ENCODE measurements at regions not wholly inside any gene's neighbourhood (a gene's known extent, or its start where the extent isn't known, plus 50 kb on each side); places are given as distances from the start of the nearest gene placed in this dataset.

DNA sequence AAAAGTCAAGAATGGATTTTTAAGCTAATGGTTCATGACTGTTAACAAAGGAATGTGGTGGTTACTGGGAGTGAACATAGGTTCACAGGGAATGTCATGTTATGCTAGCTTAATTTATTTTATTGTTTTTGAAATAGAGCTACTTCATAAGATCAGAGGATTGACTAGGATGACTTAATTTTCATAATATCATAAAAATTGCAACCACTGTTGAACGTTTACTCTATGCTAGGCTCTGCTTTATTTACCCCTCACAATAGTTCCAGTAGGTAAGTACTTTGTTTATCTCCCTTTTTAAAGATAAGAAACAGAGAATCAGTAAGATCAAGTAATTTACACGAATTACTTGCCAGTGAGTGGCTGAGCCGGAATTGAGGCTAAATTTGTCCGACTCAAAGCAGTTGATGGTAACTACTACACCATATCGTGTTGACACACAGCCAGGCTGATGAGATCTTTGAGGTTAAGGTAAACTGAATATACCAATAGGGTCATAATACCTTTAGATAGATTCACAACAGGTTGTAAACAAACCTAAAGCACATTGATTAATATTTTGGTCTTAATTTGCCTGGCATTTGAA, 194.6 kb upstream of the CITED2 start:
- Histone ChIP-seq H3K4me3 (ENCODE audit: low read length) (no peak overlapping the region), H3K27me3 (ENCODE audit: control insufficient read depth, insufficient read depth, low read length) (no peaks in the 10 kb centered on the region), H3K4me1 (ENCODE audit: control insufficient read depth, insufficient read depth, low read length) (no peaks in the 10 kb centered on the region), H3K36me3 (ENCODE audit: control insufficient read depth, insufficient read depth, low read length) (no peaks in the 10 kb centered on the region), H3K9ac (ENCODE audit: low read length) (no peak overlapping the region), H3K27ac (ENCODE audit: low read depth, low read length) (no peak overlapping the region)

DNA sequence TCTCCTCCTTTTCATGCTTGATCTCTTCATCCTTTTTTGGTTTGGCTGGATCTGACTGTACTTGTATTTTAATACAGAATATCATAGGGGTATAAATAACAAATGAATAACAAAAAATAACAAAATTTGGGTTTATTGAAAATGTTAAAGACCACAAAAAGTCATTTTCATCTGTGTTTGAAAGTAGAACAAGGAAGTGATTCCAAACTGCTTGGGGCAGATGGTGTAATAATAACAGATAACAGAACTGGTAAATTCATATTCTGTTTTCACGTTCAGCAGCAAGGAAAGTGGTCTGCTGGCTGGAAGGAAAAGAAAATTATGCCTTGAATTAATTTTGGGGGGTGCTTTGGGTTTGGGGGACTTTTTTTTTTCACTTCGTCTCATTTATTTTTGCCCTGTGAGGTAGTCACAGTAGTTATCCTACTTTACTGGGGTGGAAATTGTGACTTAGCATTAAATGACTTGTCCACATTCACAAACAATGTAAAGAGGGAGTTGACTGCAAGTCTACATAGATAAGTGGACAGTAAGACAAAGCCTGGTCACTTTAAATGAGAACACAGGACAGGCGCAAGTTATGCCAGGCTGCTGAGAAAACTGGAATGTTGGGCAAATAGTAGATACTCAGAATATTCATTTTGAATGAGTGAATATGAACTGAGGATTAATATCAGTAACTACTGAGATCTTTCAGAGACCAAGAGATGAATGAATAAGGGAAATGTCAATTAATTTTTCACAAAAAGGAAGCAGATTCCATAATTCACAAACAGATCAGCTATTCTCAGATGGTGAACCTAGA, 193.9 kb upstream of the CITED2 start:
- Histone ChIP-seq H3K36me3 (ENCODE audit: control insufficient read depth, insufficient read depth, low read length) (no peaks in the 10 kb centered on the region), H3K27me3 (ENCODE audit: control insufficient read depth, insufficient read depth, low read length) (no peaks in the 10 kb centered on the region), H3K4me3 (ENCODE audit: low read length) (no peak overlapping the region), H3K4me1 (ENCODE audit: control insufficient read depth, insufficient read depth, low read length) (no peaks in the 10 kb centered on the region), H3K27ac (ENCODE audit: low read depth, low read length) (no peak overlapping the region), H3K9ac (ENCODE audit: low read length) (no peak overlapping the region)

DNA sequence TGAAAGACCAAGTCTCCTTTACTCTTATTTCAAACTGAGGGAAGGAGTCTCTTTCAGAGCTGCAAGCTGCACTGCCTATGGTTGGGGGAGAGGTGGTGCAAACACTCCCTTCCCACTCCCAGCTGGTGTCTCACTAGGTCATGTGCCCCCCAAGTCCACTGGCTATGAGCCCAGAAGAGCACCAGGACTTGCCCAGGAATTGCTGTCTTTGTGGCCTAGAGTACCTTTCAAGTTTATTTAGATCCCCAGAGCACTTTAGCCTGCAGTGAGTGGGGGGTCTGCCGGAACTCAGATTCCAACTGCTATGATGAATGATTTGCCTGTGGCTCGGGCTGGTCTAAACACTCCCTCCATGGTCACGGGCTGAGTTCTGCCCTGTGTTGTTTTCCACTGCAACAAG, 192.6 kb upstream of the CITED2 start:
- Histone ChIP-seq H3K9ac (ENCODE audit: low read length) (no peak overlapping the region), H3K36me3 (ENCODE audit: control insufficient read depth, insufficient read depth, low read length) (no peaks in the 10 kb centered on the region), H3K27ac (ENCODE audit: low read depth, low read length) (no peak overlapping the region), H3K4me1 (ENCODE audit: control insufficient read depth, insufficient read depth, low read length) (no peaks in the 10 kb centered on the region), H3K4me3 (ENCODE audit: low read length) (no peak overlapping the region), H3K27me3 (ENCODE audit: control insufficient read depth, insufficient read depth, low read length) (no peaks in the 10 kb centered on the region)

DNA sequence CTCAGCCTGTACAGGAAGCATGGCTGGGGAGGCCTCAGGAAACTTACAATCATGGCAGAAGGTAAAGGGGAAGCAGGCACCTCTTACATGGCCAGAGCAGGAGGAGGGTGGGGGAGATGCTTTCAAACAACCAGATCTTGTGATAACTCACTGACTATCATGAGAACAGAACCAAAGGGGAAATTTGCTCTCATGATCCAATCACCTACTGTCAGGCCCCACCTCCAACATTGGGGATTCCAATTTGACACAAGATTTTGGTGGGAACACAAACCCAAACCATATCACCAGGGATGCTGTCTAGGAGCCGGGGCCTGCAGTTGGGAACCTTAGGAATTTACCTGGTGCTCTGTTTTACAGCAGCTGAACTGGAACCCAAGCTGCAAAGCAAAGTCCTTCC, 191.1 kb upstream of the CITED2 start:
- no peaks in the 10 kb centered on the region for H3K27me3 ChIP-seq (ENCODE audit: control insufficient read depth, insufficient read depth, low read length)
- H3K27ac ChIP-seq (ENCODE audit: low read depth, low read length): no peak overlapping the region
- no peaks in the 10 kb centered on the region for H3K4me1 ChIP-seq (ENCODE audit: control insufficient read depth, insufficient read depth, low read length)
- no peak overlapping the region for H3K9ac ChIP-seq (ENCODE audit: low read length)
- no peak overlapping the region for H3K4me3 ChIP-seq (ENCODE audit: low read length)
- H3K36me3 ChIP-seq (ENCODE audit: control insufficient read depth, insufficient read depth, low read length): no peaks in the 10 kb centered on the region

GRCh38 chr6:139557547-139557946, 183.1 kb upstream of the CITED2 start:
- H3K4me3 ChIP-seq (ENCODE audit: low read length): no peak overlapping the region
- no peaks in the 10 kb centered on the region for H3K4me1 ChIP-seq (ENCODE audit: control insufficient read depth, insufficient read depth, low read length)
- no peak overlapping the region for H3K9ac ChIP-seq (ENCODE audit: low read length)
- no peak overlapping the region for H3K27ac ChIP-seq (ENCODE audit: low read depth, low read length)
- H3K36me3 ChIP-seq (ENCODE audit: control insufficient read depth, insufficient read depth, low read length): no peaks in the 10 kb centered on the region
- H3K27me3 ChIP-seq (ENCODE audit: control insufficient read depth, insufficient read depth, low read length): no peaks in the 10 kb centered on the region

DNA sequence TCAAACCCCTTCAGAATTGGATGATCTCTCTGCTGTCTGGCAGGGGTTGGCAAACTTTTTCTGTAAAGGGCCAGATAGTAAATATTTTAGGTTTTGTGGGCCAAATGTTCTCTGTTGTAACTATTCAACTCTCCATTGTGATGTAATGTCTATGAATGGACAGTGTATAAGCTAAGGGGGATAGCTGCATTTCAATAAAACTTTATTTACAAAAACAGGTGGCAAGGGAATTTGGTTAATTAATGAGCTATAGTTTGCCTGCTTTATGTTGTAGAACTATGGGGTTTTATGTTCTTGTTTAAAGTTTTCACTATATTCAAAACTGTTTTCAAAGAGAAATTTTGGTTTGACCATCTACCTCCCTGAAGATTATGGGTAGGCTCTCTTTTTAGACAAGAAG, 182.1 kb upstream of the CITED2 start:
- H3K4me3 ChIP-seq (ENCODE audit: low read length): no peak overlapping the region
- no peak overlapping the region for H3K9ac ChIP-seq (ENCODE audit: low read length)
- H3K36me3 ChIP-seq (ENCODE audit: control insufficient read depth, insufficient read depth, low read length): no peaks in the 10 kb centered on the region
- H3K27ac ChIP-seq (ENCODE audit: low read depth, low read length): no peak overlapping the region
- H3K27me3 ChIP-seq (ENCODE audit: control insufficient read depth, insufficient read depth, low read length): no peaks in the 10 kb centered on the region
- H3K4me1 ChIP-seq (ENCODE audit: control insufficient read depth, insufficient read depth, low read length): no peaks in the 10 kb centered on the region

- Histone ChIP-seq H3K4me1 (ENCODE audit: control insufficient read depth, insufficient read depth, low read length) (no peaks in the 10 kb centered on the region), H3K4me3 (ENCODE audit: low read length) (no peak overlapping the region), H3K27me3 (ENCODE audit: control insufficient read depth, insufficient read depth, low read length) (no peaks in the 10 kb centered on the region), H3K36me3 (ENCODE audit: control insufficient read depth, insufficient read depth, low read length) (no peaks in the 10 kb centered on the region), H3K27ac (ENCODE audit: low read depth, low read length) (no peak overlapping the region), H3K9ac (ENCODE audit: low read length) (no peak overlapping the region)
Observed at GRCh38 chr6:139553916-139554315, 179.5 kb upstream of the CITED2 start.

GRCh38 chr6:139551376-139551775, 176.9 kb upstream of the CITED2 start:
- Histone ChIP-seq H3K27me3 (ENCODE audit: control insufficient read depth, insufficient read depth, low read length) (no peaks in the 10 kb centered on the region), H3K4me3 (ENCODE audit: low read length) (no peak overlapping the region), H3K9ac (ENCODE audit: low read length) (no peak overlapping the region), H3K36me3 (ENCODE audit: control insufficient read depth, insufficient read depth, low read length) (no peaks in the 10 kb centered on the region), H3K4me1 (ENCODE audit: control insufficient read depth, insufficient read depth, low read length) (peaks cover under 1% of the 10 kb centered on the region), H3K27ac (ENCODE audit: low read depth, low read length) (no peak overlapping the region)

- H3K4me1 ChIP-seq (ENCODE audit: control insufficient read depth, insufficient read depth, low read length): peaks cover 4% of the 10 kb centered on the region
- H3K4me3 ChIP-seq (ENCODE audit: low read length): no peak overlapping the region
- H3K27me3 ChIP-seq (ENCODE audit: control insufficient read depth, insufficient read depth, low read length): no peaks in the 10 kb centered on the region
- H3K36me3 ChIP-seq (ENCODE audit: control insufficient read depth, insufficient read depth, low read length): no peaks in the 10 kb centered on the region
- H3K27ac ChIP-seq (ENCODE audit: low read depth, low read length): no peak overlapping the region
- H3K9ac ChIP-seq (ENCODE audit: low read length): no peak overlapping the region
Observed at GRCh38 chr6:139550361-139550760, 175.9 kb upstream of the CITED2 start.

DNA sequence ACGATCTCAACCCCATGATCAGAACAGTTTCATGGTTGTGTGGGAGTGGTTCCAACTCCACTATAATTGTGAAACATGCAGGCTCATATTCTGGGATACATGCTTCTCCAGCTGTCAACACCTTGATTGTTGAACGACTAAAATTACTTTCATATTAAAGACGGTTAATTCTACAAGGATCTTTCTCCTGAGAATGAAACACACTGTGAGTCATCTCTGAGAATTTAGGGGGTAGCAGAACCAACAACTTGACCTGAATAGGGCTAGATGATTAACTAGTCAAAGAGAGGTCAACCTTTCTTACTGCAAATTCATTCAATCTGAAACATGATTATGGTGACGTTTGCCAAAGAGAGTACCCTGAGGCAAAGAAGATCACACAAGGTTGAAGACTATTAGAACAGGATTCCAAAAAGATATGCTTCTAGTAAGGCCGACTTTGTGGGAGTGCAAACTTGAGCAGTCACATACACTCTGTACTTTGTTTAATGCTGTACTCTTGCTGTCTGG, 175.2 kb upstream of the CITED2 start:
- no peak overlapping the region for H3K4me3 ChIP-seq (ENCODE audit: low read length)
- H3K27ac ChIP-seq (ENCODE audit: low read depth, low read length): no peak overlapping the region
- no peaks in the 10 kb centered on the region for H3K36me3 ChIP-seq (ENCODE audit: control insufficient read depth, insufficient read depth, low read length)
- no peak overlapping the region for H3K9ac ChIP-seq (ENCODE audit: low read length)
- H3K27me3 ChIP-seq (ENCODE audit: control insufficient read depth, insufficient read depth, low read length): no peaks in the 10 kb centered on the region
- peaks cover 8% of the 10 kb centered on the region for H3K4me1 ChIP-seq (ENCODE audit: control insufficient read depth, insufficient read depth, low read length)

GRCh38 chr6:139547804-139548203, 173.4 kb upstream of the CITED2 start:
- no peak overlapping the region for H3K4me3 ChIP-seq (ENCODE audit: low read length)
- H3K4me1 ChIP-seq (ENCODE audit: control insufficient read depth, insufficient read depth, low read length): peaks cover 11% of the 10 kb centered on the region
- no peaks in the 10 kb centered on the region for H3K27me3 ChIP-seq (ENCODE audit: control insufficient read depth, insufficient read depth, low read length)
- no peak overlapping the region for H3K27ac ChIP-seq (ENCODE audit: low read depth, low read length)
- no peaks in the 10 kb centered on the region for H3K36me3 ChIP-seq (ENCODE audit: control insufficient read depth, insufficient read depth, low read length)
- no peak overlapping the region for H3K9ac ChIP-seq (ENCODE audit: low read length)

DNA sequence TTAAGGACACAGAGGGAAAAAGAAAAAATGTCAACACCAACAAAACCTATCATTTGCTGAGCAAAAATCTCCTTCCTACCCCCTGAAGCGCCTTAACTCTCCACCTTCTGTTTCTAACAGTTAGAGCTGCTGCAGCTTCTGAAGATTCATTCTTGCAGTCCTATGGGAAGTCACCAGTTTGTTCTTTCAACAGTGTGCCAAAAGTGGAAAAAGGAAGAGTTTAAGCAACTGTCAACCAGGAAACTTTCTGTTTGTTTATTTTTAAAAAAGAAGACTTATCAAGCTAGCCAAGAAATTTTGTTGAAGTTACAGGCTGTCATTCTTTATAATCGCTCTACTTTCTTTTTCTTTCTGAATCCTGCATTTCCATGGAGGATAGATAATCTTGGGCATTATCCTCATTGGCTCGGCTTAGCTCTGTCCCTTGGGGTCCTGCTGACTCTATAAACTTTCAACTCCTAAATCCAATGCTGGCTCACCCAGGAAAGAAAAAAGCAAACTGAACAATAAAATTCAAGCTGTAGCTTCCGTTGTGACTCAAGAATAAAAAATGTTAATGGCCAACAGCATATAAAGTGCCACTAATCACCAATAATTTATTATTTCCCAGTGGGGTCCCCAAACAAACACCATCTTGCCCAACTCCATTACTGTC, 172.8 kb upstream of the CITED2 start:
- no peaks in the 10 kb centered on the region for H3K27me3 ChIP-seq (ENCODE audit: control insufficient read depth, insufficient read depth, low read length)
- no peak overlapping the region for H3K27ac ChIP-seq (ENCODE audit: low read depth, low read length)
- H3K36me3 ChIP-seq (ENCODE audit: control insufficient read depth, insufficient read depth, low read length): no peaks in the 10 kb centered on the region
- no peak overlapping the region for H3K9ac ChIP-seq (ENCODE audit: low read length)
- no peak overlapping the region for H3K4me3 ChIP-seq (ENCODE audit: low read length)
- H3K4me1 ChIP-seq (ENCODE audit: control insufficient read depth, insufficient read depth, low read length): peaks cover 11% of the 10 kb centered on the region

All from rectal smooth muscle tissue (tissue), 1 donor.